ACHN (cell line): ENCODE measurements at regions not wholly inside any gene's neighbourhood (a gene's known extent, or its start where the extent isn't known, plus 50 kb on each side); places are given as distances from the start of the nearest gene placed in this dataset.
A peak's percentile ranks its signal among the peaks of the same experiment; 100 is the strongest.

Source experiments
- DNase-seq: peaks from one replicate; pipeline ENCODE4 v3.0.0-alpha.2; 2015
- in situ Hi-C: cut with HindIII; loops from 2 replicates; pipeline ENCODE4 v1.10.0; 2017; ENCODE audit warnings: low sequenced_read_pairs, low pct_ligation_motif_present, low pct_unique_long_range_greater_than_20kb

DNA sequence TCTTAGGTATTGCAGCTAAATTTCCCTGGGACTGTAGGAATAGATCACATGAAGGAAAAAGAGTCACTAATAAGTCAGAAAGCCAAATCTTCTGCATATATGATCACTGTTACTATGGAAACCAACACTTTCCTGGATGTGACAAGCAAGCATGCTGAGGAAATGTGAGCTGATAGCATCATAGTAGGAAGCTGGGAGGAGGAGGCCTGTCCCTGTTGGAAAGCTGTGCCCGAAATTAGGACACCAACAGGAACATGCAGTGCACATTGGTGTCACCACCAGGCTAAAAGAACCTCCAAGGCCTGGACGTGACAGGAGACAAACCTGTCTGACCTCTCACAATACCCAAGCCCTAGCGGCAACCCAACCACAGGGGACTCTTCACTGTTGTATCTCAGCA lies 181.9 kb upstream of the PCSK2 start:
- in situ Hi-C loops = no loop called here
- no peak for DNase-seq

- peak; percentile 36 for DNase-seq
- in situ Hi-C loops = no loop called here
Measured at GRCh38 chr20:17059465-17059864, 167.4 kb upstream of the PCSK2 start.

GRCh38 chr20:17061715-17062114 lies 165.1 kb upstream of the PCSK2 start:
- in situ Hi-C loops = no loop called here
- DNase-seq = no peak

DNA sequence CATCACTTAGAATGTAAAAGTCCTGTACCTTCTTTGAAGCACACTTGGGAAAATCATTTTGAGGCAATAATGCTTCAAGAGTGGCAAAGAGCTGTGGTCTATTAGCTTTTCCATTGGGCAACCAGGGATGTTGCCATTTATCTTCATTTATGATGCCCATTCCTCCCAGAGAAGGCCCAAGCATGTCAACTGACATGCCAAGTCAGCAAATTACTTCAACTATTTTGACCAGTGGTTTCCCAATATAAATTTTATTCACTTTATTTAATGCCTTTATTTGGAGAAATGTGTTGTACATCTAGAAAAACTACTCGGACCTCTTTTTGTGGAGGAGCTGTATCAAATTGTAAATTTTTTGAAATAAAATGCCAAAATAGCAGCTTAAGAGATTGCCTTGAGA lies 164.1 kb upstream of the PCSK2 start:
- in situ Hi-C loops = no loop called here
- DNase-seq = no peak

- DNase-seq = no peak
- in situ Hi-C loops = no loop called here
Measured at GRCh38 chr20:17066902-17067301, 159.9 kb upstream of the PCSK2 start.

- in situ Hi-C loops = no loop called here
- DNase-seq = no peak
Measured at GRCh38 chr20:17068084-17068711, 158.6 kb upstream of the PCSK2 start.

DNA sequence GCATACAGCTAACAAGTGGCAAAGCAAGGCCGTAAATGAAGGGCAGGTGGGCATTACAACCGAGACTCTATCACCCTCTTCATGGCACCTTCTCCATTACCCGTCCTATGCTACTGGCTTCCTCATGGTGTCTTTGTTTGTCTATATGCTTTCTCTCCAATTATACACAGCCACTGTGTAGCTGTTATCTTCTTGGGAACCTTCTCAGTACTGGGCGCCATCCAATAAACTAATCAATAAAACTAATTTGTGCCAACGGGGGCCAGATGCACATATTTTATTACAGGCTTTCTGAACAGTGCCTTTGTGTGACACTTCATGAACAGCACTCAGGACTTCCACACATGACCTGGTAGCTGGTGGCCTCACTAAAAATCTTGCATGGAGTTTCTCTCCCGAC lies 149.8 kb upstream of the PCSK2 start:
- DNase-seq = no peak
- in situ Hi-C loops = no loop called here

DNA sequence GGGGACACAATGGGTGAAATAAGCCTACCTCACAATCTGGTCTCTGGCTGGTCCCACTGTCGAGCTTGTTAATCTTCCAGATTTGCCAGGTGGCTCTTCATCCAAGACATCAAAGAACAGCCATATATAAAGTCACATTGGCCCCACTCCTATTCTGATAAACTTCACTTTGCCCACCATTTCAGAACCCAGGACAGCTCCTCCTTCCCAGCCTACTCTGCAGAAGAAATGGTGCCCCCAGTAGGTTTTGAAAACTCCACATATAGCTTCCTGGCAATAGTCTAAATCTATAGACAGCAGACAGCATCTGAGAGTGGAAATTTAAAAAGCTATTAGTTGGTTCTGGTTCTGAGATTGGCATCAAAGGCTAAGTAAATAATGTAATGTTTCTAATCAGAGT lies 143.1 kb upstream of the PCSK2 start:
- DNase-seq = peak; percentile 21
- in situ Hi-C loops = no loop called here

DNA sequence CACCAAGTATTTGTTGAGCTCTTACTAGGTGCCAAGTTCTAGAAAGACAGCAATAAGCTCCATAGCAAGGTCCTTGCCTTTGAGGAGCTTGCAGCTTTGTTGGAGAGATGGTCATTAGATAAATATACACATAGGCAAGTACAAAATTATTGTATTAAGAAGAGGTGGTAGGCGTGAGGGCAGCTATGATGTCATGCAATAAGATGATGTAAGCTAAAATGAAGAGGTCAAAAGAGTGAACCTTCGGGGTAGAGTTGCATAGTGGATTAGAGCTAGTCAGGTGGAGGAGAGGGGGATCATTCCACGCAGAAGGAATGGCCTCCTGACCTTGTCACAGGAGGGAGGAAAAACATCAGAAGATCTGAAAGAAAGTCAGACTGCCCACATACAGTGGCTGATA lies 141.9 kb upstream of the PCSK2 start:
- DNase-seq = no peak

GRCh38 chr20:17093782-17094181 lies 133.1 kb upstream of the PCSK2 start:
- in situ Hi-C loops = no loop called here
- no peak for DNase-seq

More for the DNA sequence above, 141.9 kb upstream of the PCSK2 start:
- in situ Hi-C loops = no loop called here

DNA sequence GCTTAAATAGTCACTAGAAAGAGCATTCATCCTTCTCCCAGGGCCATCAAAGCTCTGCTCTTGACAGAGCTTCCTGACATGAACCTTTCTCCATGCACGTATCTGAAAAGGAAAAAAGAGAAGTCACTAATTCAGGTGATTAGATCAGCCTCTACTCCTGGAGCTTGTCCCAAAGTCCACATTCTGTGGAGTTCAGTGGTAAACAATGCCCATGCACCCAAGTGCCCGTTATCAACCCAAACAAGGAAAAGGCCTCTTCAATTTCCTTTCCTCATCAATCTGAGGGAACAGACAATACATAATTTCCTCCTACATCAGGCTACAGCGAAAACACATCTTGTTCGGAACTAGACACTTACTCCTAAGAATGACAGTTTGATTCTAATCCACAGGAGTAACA lies 129.2 kb upstream of the PCSK2 start:
- DNase-seq = no peak
- in situ Hi-C loops = no loop called here

DNA sequence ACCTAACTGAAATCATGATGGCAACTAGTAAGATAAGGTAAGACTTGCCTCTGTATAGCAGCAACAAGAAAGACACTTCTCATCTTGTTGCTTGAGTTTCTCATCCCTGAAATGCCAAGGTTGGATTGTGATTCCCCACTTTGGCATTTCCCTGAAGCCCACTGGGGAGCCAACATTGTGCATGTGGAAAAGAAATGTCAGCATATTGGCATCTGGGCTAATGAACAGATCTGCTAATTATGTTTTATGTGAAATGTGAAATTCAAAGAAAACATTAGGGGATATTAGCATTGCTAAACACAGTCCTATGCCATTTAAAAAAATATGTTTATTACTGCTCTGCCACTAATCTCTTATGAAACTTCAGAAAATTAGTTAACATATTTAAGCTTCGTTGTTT lies 126.3 kb upstream of the PCSK2 start:
- DNase-seq = no peak
- in situ Hi-C loops = no loop called here

DNA sequence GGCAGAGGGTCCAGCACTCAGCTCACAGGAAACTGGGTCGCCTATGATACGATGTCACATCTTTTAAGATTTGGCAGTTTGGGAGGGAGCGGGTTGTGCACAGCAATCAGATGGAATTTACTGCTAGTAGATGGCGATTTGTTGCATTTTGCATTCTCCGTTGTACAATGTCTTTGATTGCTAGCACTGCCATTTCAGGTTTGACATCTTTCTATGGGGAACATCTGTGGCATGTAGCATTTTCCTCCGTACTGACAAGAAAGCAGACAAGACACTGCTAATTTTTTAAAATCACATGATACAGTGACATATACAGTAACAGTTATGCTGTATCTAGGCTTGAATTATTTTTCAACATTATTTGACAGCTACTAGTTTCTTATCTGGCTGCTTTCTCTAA lies 119.7 kb upstream of the PCSK2 start:
- DNase-seq = no peak
- in situ Hi-C loops = no loop called here

DNA sequence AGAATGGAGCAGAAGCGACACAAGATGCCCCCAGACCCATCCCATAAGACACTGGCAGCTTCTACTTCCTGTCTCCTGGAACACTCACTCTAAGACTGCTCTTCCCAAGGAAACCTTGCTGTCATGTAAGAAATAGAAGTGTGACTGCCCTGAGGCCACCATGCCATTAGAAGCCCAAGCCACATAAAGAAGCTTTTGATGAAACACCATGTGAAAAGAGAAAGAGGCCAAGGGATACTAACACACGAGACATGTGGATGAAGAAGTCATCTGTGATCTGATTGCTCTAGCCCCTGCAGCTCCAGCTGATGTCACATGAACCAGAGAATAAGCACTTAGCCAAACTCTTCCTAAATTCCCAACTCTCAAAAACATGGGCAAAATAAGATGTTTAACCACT lies 117.9 kb upstream of the PCSK2 start:
- in situ Hi-C loops = no loop called here
- DNase-seq = no peak

DNA sequence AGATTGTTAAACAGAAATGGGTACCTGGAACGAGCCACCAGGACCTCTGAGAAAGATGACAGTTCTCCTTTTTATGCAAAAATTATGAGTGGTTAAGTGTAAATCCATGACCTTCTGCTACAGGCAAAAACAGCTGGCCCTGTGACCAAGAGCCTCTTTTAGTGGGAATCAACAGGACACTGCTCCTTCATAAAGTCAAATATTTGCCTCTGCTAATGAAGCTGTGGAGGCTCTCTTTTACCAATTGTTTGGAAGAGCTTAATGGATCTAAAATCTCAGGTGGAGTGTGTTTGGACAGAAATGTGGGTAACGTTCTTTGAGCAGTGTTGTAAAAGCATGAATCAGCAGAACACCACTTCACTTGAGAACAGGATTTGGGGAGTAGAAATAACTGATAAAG lies 117.5 kb upstream of the PCSK2 start:
- in situ Hi-C loops = no loop called here
- no peak for DNase-seq

DNA sequence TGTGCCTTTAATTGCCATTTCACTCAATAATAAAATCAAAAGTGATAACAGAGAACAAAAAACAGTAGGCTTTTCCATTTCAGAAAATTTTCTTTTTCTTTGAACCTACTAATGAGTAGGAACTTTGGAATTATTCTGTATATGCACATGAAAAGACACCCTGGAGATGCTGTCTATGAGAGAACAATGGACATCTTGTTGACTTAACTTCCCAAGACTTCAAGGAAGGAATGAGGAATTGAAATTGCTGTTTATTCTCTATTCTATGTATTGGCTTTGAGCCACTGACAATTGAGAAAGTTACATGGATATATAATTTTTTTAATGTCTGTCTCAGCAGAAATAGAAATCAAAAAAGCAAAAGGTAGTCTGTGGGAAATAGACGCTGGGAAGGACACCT lies 98.6 kb upstream of the PCSK2 start:
- in situ Hi-C loops = no loop called here
- DNase-seq = no peak

DNA sequence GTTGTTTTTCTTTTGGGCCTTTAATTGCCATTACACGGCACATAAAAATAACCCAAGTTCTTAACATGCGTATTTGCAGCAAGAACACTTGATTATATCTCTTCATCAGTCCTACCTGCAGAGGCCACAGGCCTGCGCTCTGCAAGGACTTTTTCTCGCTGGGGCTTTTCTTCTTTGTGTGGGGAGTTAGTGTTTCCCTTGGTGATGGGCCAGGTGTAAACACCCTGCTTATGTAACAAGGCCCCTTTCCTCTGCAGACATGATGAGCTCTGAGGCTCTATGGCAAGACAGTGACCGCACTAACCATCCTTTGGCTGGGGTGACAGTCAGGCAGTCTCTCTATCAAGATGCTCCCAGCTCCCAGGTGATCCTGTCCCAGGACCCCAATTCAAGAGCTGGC lies 97.8 kb upstream of the PCSK2 start:
- no peak for DNase-seq
- in situ Hi-C loops = no loop called here

GRCh38 chr20:17137692-17138091 lies 89.1 kb upstream of the PCSK2 start:
- no peak for DNase-seq
- in situ Hi-C loops = no loop called here

GRCh38 chr20:17138237-17138636 lies 88.6 kb upstream of the PCSK2 start:
- DNase-seq = no peak
- in situ Hi-C loops = no loop called here

GRCh38 chr20:17140894-17141293 lies 85.9 kb upstream of the PCSK2 start:
- no peak for DNase-seq
- in situ Hi-C loops = no loop called here

DNA sequence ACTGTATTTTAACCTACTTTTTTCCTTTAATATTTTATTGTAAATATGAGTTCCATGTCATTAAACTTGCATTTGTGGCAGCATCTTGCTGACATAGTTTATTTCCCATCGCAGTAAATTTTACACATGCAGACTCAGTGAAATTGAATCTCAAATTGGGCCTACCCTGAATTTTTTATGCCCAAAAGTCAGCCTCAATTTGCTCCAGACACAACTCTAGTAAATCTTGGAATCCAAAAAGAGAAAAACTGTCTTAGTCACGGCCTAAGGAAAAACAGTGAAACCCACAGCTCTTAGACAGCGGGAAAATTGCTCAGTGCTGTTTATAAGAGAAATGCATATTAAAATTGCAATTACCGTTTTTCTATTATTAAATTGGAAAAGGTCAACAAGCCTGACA lies 85.3 kb upstream of the PCSK2 start:
- in situ Hi-C loops = no loop called here
- no peak for DNase-seq
